KG1 (cell line): ENCODE measurements at regions not wholly inside any gene's neighbourhood (a gene's known extent, or its start where the extent isn't known, plus 50 kb on each side); places are given as distances from the start of the nearest gene placed in this dataset.
"Not testable (repeated sequence)": the region's sequence is repeated elsewhere in the genome, so short reads cannot be mapped to it uniquely, and the experiment has no call there.

Experiments used
- DNase-seq: peaks from one replicate; lab custom pipeline; 2025; lab: John Stamatoyannopoulos, UW

DNA sequence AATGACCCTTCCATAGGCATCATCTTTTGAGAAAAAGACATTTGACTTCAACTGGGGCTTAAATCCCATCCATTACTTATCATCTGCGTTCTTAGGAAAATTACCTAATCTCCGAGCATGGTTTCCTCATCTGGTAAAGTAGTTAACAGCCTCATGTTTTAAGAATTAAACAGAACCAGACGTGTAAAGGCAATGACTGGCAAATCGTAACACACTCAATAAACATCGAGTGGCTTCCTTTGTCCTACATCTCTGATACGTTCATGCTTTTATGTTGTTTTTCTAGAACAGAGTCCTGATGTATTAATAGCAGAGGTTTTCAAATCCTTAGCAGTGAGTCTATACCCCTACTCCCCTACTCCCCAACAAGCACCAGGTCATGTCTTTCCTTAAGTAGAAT lies 189.7 kb upstream of the RGS6 start:
- no peak for DNase-seq

DNA sequence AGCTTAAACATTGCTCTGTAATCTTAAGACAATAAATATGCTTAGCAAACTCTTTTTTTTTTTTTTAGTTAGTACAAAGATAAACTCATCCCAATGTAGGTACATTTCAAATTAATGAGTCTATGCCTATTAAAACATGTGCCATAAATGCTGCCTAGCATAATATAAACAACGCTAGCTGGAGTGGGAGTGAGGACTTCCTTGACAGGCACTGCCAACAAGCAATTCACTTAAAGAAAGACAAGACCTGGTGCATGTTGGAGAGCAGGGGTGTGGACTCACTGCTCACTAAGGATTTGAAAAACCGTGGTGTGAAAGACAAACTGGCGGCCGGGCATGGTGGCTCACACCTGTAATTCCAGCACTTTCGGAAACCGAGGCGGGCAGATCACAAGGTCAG lies 187.2 kb upstream of the RGS6 start:
- no peak for DNase-seq

- no peak for DNase-seq
Observed at GRCh38 chr14:71748196-71748595, 184.0 kb upstream of the RGS6 start.

DNA sequence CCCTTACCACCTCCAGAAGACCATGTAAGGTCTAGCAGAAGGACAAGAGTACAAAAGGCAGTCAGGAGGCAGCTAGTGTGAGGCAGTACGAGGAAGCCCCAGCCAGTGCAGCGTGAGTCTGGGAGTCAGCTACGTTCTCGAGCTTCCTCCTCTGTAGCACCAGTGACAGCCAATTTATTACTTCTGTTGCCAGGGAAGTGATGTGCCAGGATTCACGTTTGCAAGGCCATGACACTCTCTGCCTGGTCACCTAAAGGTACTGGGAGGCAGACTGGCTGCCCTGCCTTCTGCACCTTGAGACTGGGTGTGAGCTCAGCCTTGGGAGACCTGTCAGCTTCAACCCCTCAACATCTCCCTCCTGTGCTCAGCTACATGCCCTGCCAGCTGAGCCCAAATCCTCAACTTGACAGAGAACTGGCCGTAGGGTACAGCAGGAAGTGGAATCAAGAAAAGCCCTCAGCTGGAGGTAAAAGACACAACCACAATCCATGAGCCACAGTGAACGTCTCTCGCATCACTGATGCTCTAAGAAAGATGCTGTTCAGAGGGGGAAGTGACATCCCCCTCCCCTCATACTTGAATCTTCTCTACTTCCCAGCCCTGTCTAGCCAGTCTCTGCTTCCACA lies 182.5 kb upstream of the RGS6 start:
- no peak for DNase-seq

GRCh38 chr14:71751264-71751663 lies 181.0 kb upstream of the RGS6 start:
- no peak for DNase-seq

GRCh38 chr14:71752111-71752738 lies 180.0 kb upstream of the RGS6 start:
- DNase-seq = no peak

DNA sequence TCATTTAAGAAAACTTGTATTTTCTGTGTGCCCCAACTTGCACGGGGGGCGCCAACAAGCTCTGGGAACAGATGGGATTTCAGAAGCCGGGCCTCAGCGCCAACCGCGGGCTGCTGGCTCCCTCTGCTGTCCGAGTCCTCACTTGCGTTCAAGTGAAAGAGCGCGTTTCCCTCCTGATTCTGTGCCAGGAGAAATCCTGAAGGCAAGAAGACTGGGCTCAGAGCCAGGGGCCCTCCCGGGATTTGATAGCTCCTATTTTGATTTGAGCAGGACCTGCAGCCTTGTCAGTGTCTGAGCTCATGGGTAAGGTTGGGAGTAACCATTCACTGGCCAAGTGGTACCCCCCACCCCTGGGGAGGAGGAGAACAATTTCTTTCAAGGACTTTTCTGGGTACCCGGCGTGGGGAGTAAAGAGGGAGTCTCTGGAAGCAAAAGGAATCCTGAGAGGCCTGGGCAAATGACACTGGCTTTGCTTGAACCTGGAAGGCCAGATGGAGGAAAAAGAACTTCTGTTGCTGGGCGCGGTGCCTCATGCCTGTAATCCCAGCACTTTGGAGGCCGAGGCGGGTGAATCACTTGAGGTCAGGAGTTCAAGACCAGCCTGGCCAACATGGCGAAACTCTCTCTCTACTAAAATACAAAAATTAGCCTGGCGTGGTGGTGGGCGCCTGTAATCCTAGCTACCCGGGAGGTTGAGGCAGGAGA lies 179.0 kb upstream of the RGS6 start:
- DNase-seq = peak; percentile 38

DNA sequence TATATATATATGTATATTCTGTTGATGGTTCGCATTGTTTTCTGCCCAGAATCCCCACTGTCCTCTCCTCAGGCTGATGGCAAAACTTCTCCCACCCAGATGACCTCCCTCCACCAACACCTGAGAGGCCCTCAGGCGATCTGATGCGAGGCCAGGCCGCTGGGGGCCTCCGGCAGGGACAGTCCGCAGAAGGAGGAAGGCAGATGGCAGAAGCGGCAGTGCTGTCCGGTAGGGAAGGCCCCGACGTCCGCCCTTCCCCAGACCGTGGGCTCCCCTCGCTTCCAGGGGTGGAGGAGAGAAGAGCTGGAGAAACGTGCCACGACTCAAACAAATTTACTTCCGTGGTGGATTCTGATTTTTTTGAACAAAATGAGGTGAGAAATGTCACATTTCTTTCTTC lies 178.3 kb upstream of the RGS6 start:
- DNase-seq = no peak

GRCh38 chr14:71754422-71755095 lies 177.7 kb upstream of the RGS6 start:
- no peak for DNase-seq

DNA sequence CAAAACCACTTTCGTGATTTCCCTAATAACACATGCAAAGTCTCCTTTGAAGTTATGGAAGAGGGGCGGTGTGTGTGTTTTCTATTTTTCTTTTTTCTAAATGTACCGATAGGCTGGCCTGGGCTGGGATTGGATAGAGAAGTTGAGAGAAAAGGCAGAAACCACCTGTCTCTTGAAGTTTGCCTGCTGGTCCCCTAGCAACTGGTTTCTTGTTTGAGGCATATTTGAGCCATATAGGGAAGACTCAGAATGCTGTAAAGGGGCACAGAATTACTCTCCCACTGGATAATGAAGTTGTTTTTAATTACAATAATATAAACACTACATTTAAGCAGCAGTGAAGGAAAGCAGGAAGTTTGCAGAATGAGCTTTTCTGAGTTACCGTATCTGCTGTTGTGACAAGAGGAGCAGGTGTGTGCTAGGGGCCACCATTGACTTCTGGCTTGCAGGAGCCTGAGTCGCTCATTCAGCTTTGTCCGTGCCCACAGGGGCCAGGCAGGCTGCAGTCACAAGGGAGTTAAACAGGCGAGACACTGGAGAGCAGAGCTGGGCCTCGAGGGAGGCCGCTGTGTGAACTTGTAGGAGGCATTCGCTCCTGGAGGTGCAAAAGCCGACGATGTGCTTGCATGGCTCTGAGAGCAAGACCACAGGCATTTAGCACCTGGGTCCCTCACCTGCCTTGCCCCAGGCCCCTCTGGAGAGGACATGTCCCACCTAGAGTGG lies 173.8 kb upstream of the RGS6 start:
- DNase-seq = no peak

DNA sequence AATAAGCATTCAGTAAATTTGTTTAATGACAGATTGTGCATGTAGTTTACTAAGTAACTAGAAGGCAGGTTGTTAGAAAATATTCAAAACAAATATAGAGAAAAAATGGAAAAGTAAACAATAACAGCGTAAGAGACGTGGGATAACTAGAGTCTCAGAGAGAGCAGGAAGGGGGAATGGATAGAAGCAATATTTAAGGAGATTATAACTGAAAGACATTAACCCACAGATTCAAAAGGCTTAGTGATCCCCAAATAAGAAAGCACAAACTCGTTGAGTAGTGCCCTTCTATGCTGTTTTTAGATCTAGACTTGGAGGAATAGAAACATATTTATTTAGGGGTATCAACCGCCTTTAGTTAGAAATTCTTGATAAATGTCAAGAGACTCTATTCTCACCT lies 169.7 kb upstream of the RGS6 start:
- DNase-seq = no peak

DNA sequence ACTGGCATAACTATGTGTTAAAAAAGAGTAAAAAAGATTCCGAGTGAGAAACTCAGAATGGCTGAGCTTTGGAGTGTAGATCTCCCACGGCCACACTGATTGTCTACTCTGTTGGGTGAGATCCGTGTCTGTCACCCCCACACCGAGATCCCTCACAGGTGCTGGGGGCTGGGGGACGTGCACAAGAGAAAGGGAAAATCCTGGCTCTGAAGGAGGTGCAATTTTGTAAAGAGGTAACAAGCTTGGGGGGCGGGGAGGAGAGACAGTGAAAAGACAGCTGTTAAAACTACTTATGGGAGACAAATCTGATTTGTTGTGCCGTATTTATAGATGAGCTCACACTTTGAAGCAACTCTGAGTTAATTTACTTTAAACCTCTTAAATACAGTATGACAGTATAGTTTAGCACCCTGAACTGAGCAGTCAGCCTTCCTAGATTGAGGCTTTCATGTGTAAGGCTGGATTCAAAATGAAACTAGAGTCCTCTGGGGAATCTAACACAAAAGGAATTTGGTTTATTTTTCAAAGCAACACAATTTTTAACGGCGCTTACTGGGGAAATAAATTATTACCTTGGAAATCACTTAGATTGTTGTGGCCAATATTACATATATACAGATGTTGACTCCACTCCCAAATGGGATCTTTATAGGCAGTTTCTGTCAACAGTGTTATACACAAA lies 167.4 kb upstream of the RGS6 start:
- no peak for DNase-seq

DNA sequence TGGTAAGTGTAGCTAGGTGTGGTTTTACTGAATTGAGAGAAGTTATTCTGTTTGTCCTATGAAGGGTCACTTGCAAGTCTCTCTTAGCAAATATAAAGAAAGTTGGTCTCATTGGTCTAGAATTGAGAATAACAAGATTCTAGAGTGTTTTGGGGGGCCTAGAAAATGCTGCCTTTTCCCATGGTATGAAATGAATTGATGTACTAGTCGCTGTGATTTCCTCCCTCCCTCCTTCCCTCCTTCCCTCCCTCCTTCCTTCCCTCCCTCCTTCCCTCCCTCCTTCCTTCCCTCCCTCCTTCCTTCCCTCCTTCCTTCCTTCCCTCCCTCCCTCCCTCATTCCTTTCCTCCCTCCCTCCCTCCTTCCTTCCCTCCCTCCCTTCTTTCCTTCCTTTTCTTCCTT lies 166.7 kb upstream of the RGS6 start:
- DNase-seq = no peak

DNA sequence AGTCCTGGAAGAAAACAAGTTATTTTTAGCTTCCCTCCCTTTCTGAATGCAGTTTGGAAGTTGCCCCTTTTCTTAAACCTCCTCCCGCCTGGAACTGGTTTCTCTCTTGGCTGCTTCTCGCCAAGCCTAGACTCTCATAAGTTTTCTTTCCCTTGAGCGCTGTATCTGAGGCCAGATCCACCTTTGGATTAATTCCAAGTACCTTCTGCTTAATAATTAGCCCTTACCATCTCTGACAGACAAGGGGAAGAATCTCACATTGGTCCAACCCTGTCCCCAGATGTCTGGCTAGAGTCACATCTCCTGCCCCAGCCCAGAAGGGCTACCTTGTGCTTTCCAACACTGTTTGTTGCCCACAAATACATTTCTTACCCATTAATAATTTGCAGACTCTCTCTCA lies 161.8 kb upstream of the RGS6 start:
- no peak for DNase-seq

GRCh38 chr14:71771421-71771820 lies 160.8 kb upstream of the RGS6 start:
- DNase-seq = not testable (repeated sequence)

DNA sequence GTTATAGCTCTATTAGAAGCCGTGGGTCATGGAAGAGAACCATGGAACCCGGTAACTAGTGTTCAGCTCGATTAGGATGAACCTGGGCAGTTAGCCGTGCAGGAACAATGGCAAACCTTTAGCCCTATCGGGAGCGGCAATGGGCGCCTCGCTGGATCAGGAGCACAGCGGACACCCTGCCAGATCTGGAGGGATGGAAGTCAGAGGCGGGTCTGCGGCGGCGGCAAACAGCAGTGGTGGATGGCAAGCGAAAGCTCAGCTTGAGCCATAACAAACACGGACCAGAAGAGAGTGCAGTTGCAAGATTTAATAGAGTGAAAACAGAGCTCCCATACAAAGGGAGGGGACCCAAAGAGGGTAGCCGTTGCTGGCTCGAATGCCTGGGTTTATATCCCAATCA lies 160.2 kb upstream of the RGS6 start:
- DNase-seq = not testable (repeated sequence)

DNA sequence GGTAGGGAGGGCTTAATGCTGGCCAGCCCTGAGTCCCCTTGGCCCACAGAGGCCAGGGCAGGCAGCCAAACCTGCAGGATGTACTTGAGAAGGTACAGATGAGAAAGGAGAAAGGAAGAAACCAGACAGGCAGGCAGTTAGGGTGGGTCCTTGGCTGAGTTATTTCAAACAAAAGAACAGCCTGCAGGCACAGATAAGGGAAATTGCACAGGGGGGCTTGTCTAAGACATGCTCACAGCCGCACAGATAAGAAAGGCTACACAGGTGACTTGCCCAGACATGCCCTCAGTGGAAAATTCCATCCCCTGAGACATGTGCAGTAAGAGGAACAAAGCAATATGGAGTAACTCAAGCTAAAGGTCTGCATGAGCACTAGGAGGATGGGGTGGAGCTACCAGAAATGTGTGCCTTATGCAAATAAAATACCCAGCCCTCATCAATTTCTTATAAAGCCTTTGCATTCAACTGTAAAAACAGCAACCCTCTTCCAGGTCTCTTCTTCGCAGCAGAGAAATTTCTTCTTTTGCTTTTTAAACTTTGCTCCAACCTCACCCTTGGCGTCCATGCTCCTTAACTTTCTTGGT lies 158.2 kb upstream of the RGS6 start:
- DNase-seq = no peak

DNA sequence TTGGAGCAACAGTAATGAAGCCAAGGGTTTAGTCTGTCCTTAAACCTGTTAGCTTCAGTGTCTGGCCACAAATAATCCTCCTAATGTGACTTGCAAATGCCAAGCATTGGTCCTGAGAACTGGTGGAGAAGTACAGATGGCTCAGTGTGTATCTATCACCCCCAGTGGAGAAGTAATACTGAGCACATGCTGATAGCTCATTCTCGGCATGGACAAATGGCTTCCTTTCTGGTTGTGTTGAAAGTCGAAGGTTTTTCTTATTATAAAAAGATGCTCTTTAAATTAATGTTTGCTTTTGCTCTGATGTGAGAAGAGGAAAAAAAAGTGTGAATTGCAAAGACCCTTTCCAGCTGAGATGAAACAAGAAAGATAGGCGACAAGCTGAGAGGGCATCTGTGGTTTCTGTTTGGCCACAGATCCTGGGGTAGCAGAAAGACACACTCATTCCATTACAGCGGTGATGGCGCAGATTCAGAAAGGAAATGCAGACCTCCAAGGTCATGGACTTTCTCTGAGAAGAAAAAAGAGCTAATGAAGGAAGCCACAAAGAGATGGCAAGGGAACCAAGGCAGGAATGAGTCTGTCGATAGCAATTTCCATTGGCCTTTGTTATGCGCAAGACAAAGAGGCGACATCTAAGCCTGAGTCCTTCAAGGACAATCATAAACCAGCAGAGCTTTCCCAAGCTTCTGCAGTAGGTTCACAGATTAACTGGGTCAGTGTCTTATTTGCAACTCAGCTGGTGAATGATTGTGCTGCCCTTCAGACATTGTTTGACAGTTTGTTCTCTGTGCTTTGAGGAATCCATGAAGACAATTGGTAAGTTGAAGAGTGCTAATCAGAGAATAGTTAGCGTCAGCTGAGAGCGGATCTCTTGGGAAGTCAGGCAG lies 155.5 kb upstream of the RGS6 start:
- DNase-seq = no peak

DNA sequence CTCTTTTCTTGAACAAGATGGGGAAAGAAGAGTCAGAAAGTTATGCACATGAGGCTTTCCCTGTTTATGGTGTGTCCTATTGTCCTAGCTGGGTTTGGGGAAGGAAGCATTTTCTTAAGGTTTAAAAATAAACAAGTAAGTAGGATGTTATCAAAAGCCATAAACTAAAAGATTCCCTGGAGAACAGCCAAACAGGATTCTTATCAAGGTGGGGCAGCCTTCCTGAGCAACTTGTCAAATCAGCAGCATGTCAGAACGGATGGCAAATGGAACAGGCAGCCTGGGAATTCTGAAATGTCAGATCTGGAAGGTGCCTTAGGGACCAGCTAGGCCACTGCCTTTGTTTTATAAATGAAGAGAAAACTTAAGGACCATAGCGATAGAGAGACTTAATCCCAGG lies 152.2 kb upstream of the RGS6 start:
- DNase-seq = no peak

DNA sequence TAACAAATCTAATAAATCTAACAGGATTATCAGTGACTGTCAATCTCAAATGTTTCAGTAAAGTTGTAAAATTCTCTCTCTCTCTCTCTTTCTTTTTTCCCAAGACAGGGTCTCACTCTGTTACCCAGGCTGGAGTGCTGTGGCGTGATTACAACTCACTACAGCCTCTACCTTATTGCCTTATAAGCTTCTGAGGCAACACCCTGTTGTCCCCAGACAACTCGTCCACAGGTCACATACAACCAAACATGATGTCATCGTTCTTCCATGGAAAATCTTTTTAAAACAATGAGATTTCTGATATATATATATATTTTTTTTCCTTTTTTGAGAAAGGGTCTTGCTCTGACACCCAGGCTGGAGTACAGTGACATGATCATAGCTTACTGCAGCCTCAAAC lies 151.4 kb upstream of the RGS6 start:
- DNase-seq = no peak
